ENCODE measurements at regions not wholly inside any gene's neighbourhood (a gene's known extent, or its start where the extent isn't known, plus 50 kb on each side); places are given as distances from the start of the nearest gene placed in this dataset.

DNA sequence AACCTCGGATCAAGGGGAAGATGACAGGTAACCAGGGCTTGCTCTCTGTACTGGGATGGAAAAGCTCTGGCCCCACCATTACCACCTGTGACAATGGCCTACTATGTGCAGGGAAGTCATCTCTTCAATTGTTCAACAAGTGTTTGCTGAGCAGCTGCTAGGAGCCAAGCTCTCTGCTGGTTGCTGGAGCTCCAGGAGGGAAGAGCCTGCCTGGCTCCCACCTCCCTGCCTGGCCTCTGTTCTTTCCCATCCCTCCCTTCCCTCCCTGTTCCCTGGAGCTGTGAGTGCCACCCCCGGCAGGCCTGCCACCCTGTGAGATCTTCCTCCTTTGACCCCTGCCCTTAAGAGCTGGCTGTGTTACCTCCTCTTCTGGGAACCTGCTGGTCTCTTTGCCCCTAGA is 59.7 kb upstream of the IER5L start:
- H3K4me3 ChIP-seq (ENCODE audit: low read depth, low read length) = no peak overlapping the region
- no peak for TF ChIP-seq CTCF (conservative IDR thresholded peaks at IDR 0.05; ENCODE audit: low read depth, low read length)
- DNase-seq (ENCODE audit: low read depth) = no peak

GRCh38 chr9:129237164-129237611 is 59.1 kb upstream of the IER5L start:
- TF ChIP-seq CTCF (conservative IDR thresholded peaks at IDR 0.05; ENCODE audit: low read depth, low read length) = no peak
- no peak for DNase-seq (ENCODE audit: low read depth)
- H3K4me3 ChIP-seq (ENCODE audit: low read depth, low read length) = no peak overlapping the region

DNA sequence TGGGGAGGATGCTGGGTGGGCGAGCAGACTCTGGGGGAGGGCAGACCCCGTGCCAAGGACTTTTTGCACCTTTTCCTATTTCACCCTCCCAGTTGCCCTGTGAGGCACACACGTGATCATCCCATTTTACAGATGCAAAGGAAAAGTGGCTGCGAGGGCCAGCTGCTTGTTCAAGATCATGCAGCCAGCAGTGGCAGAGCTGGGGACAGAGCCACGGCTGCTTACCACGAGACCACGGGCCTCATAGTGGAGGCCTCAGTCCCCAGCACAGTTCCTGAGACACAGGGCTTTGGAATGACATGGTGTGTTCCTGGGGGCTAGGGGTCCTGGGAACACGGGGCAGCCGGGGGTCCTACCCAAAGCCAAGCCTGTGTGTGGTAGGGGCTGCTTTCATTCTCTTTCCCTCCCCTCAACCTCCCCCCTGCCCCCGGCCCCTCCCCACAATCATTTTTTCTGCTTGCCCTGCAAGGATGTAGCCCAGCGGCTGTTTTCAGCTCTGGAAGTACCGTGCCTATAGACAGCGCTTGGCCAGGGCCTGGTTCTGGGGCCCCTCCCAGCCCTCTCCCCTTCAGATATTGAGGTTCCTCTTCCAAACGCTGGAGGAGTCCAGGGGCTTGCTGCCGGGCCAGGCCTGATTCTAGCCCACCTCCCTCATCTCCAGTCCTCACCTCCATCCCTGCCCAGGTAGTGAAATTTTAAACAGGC is 58.5 kb upstream of the IER5L start:
- no peak overlapping the region for H3K4me3 ChIP-seq (ENCODE audit: low read depth, low read length)
- DNase-seq (ENCODE audit: low read depth) = no peak
- TF ChIP-seq CTCF (conservative IDR thresholded peaks at IDR 0.05; ENCODE audit: low read depth, low read length) = no peak

GRCh38 chr9:129235931-129236331 is 57.9 kb upstream of the IER5L start:
- H3K4me3 ChIP-seq (ENCODE audit: low read depth, low read length) = no peak overlapping the region
- no peak for TF ChIP-seq CTCF (conservative IDR thresholded peaks at IDR 0.05; ENCODE audit: low read depth, low read length)

DNA sequence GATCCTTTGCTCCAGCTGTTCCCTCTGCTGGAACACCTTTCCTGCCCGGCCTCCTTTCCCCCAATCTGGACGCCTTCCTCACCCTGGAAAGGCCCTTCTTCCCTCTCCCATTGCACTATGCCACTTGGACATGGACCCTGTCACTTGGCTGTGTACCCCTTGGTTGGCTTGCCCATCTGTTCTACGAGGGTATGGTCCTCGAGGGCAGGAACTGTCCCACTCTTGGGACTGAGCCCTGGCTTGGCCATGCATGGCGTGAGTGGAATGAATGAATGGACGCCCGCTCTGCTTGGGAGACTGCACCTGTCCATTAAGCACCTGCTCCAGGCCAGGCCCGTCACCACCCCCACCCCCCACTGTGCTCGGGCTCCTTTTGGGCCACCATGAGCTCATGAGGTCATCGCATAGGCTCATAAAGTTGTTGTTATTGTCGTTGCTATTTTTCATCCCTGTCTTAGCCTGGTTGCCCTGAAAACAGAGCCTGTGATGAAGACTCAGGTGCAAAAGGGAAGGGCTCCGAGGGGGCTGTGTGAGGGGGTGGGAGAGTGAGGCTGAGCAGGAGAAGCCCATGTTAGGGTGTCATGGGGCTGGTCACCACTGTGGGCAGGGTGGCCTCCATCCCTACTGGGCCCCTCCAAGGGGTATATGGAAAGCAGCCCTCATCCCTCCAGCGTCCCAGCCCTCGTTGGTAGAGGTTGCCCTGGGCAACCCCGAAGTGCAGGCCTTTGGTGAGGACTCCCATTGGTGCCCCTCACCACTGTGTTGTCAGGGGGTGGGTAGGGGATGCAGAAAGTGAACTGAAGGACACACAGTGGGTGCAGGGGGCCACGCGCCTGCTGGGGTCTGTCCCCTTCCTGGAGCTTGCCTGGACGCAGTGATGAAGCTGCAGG is 57.2 kb upstream of the IER5L start:
- no peak overlapping the region for H3K4me3 ChIP-seq (ENCODE audit: low read depth, low read length)
- no peak for TF ChIP-seq CTCF (conservative IDR thresholded peaks at IDR 0.05; ENCODE audit: low read depth, low read length)
- DNase-seq (ENCODE audit: low read depth) = no peak

More at GRCh38 chr9:129235931-129236331, 57.9 kb upstream of the IER5L start:
- DNase-seq (ENCODE audit: low read depth) = no peak

DNA sequence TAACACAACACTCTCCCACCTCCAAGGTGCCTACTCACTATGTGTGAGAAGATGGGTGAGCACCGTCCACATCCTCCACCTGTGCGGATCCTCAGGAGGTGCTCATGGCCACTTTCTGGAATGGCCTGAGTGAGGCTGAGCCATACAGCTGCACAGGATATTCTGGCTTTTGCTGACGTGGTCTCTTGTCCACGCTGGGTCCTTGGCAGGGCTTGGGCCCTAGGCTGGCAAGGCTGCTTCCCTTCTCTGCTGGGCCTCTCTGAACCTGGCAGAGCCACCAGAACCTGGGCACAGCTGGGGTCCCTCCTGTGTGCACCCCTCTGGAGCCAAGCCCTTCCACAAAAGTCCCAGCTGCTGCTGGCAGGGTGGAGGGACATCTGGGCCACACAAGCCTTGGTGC is 56.4 kb upstream of the IER5L start:
- no peak for DNase-seq (ENCODE audit: low read depth)
- no peak for TF ChIP-seq CTCF (conservative IDR thresholded peaks at IDR 0.05; ENCODE audit: low read depth, low read length)
- no peak overlapping the region for H3K4me3 ChIP-seq (ENCODE audit: low read depth, low read length)
